ENCODE measurements at regions not wholly inside any gene's neighbourhood (a gene's known extent, or its start where the extent isn't known, plus 50 kb on each side); places are given as distances from the start of the nearest gene placed in this dataset.

DNA sequence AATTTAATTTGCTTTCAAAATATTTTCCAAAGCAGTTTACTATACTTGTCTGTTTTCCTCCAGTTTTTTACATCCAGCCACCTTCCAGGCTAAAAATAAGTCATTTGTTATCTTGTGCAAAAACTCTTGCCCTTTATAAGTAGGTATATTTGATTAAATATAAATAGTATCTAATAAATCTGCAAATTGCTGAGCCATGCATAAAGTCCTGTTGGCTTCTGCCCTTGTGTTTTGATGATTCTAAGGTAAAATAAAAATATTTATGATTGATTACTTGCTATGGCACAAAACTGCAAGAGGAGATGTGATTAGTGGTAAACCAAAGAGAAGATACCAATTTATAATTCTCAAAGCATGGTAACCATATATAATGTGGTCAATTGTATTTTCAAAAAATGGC, 1026.7 kb downstream of the EPHA3 start:
- H3K4me2 ChIP-seq: no peak overlapping the region
- no peaks in the 10 kb centered on the region for H3K36me3 ChIP-seq (replicated peaks; ENCODE audit: insufficient read depth, low read depth)
- TF ChIP-seq EZH2phosphoT487 (IDR thresholded peaks at IDR 0.05; ENCODE audit: low read depth, severe bottlenecking, unreplicated experiment): no peak
- no peak for TF ChIP-seq CTCF (IDR thresholded peaks at IDR 0.05; ENCODE audit: poor library complexity)
- TF ChIP-seq EZH2 (IDR thresholded peaks at IDR 0.05; ENCODE audit: borderline replicate concordance): no peak
- DNase-seq (ENCODE audit: low spot score): no peak
- H3K9me2 ChIP-seq (replicated peaks; ENCODE audit: insufficient read depth): no peaks in the 10 kb centered on the region
- H2AFZ ChIP-seq: no peak overlapping the region
- H3K4me1 ChIP-seq (ENCODE audit: insufficient read depth): peaks cover 12% of the 10 kb centered on the region
- no peaks in the 10 kb centered on the region for H3K27me3 ChIP-seq
- no peaks in the 10 kb centered on the region for H4K20me1 ChIP-seq (ENCODE audit: insufficient read depth, poor library complexity, severe bottlenecking)
- no peaks in the 10 kb centered on the region for H3K79me2 ChIP-seq
- H3K9me3 ChIP-seq (ENCODE audit: low read depth): no peaks in the 10 kb centered on the region
- H3K27ac ChIP-seq: no peak overlapping the region
- H3K4me3 ChIP-seq: no peak overlapping the region

DNA sequence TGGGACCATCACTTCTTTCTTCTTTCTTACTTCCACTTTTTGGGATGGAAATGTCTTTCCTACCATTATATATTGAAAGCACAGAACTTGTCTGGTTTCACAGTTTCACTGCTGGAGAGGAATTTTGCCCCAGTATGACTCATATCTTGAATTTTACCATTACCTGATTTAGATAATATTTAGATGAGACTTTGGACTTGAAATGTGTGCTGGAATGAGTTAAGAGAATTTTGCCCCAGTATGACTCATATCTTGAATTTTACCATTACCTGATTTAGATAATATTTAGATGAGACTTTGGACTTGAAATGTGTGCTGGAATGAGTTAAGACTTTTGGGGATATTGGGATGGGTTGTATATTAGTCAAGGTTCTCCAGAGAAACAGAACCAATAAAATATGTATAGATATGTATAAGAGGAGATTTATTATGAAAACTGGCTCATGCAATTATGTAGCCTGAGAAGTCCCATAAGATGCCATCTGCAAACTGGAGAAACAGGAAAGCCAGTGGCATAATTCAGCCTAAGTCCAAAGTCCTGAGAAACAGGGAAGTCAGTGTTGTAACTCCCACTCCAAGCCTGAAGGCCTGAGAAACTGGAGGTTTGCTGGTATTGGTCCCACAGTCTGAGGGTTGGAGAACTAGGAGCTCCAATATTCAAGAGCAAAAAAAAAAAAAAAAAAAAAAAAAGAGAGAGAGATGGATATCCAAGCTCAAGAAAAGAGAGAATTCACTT, 1029.2 kb downstream of the EPHA3 start:
- no peak overlapping the region for H3K4me3 ChIP-seq
- H3K27ac ChIP-seq: peak overlapping the region; percentile 64
- H3K9me2 ChIP-seq (replicated peaks; ENCODE audit: insufficient read depth): no peaks in the 10 kb centered on the region
- no peaks in the 10 kb centered on the region for H4K20me1 ChIP-seq (ENCODE audit: insufficient read depth, poor library complexity, severe bottlenecking)
- no peak for TF ChIP-seq EZH2phosphoT487 (IDR thresholded peaks at IDR 0.05; ENCODE audit: low read depth, severe bottlenecking, unreplicated experiment)
- no peak for TF ChIP-seq EZH2 (IDR thresholded peaks at IDR 0.05; ENCODE audit: borderline replicate concordance)
- no peak for TF ChIP-seq CTCF (IDR thresholded peaks at IDR 0.05; ENCODE audit: poor library complexity)
- peaks cover 12% of the 10 kb centered on the region for H3K4me1 ChIP-seq (ENCODE audit: insufficient read depth)
- H3K27me3 ChIP-seq: no peaks in the 10 kb centered on the region
- no peaks in the 10 kb centered on the region for H3K36me3 ChIP-seq (replicated peaks; ENCODE audit: insufficient read depth, low read depth)
- H3K9me3 ChIP-seq (ENCODE audit: low read depth): no peaks in the 10 kb centered on the region
- no peak overlapping the region for H3K4me2 ChIP-seq
- no peak overlapping the region for H2AFZ ChIP-seq
- H3K79me2 ChIP-seq: no peaks in the 10 kb centered on the region
- peak; percentile 48 for DNase-seq (ENCODE audit: low spot score)

DNA sequence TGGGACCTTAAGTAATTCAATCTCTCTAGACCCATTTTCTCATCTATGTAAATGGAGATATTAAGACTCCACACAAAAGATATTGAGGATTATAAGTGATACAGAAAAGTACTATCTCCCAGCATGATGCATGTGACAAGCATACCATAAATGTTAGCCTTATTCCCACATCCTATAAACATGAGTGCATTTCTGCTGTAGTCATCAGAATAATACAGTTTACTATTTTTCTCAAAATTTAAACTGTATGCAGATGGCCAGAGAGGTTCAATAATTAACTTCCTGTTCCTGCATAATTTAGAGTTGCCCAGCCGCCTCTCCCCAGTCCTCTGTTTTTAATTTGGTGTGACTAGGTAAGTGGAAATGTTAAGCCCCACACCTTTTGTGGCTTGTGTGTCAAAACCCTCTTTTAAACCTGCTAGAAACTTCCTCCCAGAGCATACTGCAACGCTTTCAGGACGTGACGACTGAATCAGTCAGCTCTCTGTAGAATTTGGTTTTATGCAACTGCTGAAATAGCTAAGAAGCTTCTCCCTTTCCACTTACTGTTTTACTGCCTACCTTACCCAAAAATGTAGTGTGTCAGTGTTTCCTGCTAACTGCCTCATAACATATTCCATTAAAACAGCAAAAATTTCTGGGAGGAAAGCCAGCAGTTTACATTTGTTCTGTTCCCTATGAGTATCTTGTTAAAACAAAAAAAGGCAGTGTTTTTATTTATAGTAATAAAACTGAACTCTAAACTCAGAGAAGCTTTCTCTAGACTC, 1037.9 kb downstream of the EPHA3 start:
- DNase-seq (ENCODE audit: low spot score): no peak
- Histone ChIP-seq H3K27ac (peak overlapping the region; percentile 17), H3K27me3 (no peaks in the 10 kb centered on the region), H3K36me3 (replicated peaks; ENCODE audit: insufficient read depth, low read depth) (no peaks in the 10 kb centered on the region), H2AFZ (no peak overlapping the region), H3K4me2 (peak overlapping the region; percentile 11), H3K9me3 (ENCODE audit: low read depth) (no peaks in the 10 kb centered on the region), H3K4me3 (no peak overlapping the region), H4K20me1 (ENCODE audit: insufficient read depth, poor library complexity, severe bottlenecking) (no peaks in the 10 kb centered on the region), H3K79me2 (no peaks in the 10 kb centered on the region), H3K4me1 (ENCODE audit: insufficient read depth) (no peaks in the 10 kb centered on the region), H3K9me2 (replicated peaks; ENCODE audit: insufficient read depth) (no peaks in the 10 kb centered on the region)
- WGBS (ENCODE audit: low lambda C conversion rate, missing lambda C conversion rate): 53% methylated on average over 4 of the region's 4 CpGs
- TF ChIP-seq CTCF (IDR thresholded peaks at IDR 0.05; ENCODE audit: poor library complexity) (no peak), EZH2phosphoT487 (IDR thresholded peaks at IDR 0.05; ENCODE audit: low read depth, severe bottlenecking, unreplicated experiment) (no peak), EZH2 (IDR thresholded peaks at IDR 0.05; ENCODE audit: borderline replicate concordance) (no peak)

Data from hepatocyte (in vitro differentiated cells).